Stimulated activated CD4-positive, alpha-beta T cell treated with anti-CD3 and anti-CD28 coated beads, Interleukin-2, amount 100 ng/mL, for 24 hours (primary cell): ENCODE measurements at regions not wholly inside any gene's neighbourhood (a gene's known extent, or its start where the extent isn't known, plus 50 kb on each side); places are given as distances from the start of the nearest gene placed in this dataset.
A peak's percentile ranks its signal among the peaks of the same experiment; 100 is the strongest.
"Not testable (repeated sequence)": the region's sequence is repeated elsewhere in the genome, so short reads cannot be mapped to it uniquely, and the experiment has no call there.

Experiments used
- DNase-seq, 2 donors: peaks; one replicate each; pipeline ENCODE4 v3.0.0-alpha.2; 2020

- DNase-seq = not testable (repeated sequence)
Observed at GRCh38 chr2:7657526-7657925, 740.3 kb downstream of the RNF144A start.

GRCh38 chr2:7658486-7658885 is 741.3 kb downstream of the RNF144A start:
- no peak for DNase-seq

DNA sequence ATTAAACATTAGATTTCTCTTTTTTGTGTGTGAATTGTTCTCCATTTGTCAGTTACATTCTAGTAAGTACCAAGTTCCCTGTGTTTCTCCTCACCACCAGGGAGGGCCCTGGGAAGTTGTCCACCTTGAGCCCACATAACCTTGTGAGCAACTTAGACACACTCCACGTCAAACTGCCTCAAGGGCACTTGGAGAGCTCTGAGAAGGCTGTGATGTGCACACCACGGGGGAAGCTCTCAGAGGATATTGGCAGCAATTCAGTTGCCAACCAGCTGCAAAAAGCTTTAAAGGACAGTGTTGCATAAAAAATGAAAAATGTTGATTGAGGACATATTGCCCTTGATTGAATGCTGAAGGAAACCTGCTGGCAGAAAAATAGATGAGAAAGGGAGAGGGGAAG is 743.6 kb downstream of the RNF144A start:
- DNase-seq = no peak

GRCh38 chr2:7661502-7661901 is 744.3 kb downstream of the RNF144A start:
- no peak for DNase-seq

- no peak for DNase-seq
Observed at GRCh38 chr2:7665880-7666279, 748.7 kb downstream of the RNF144A start.

DNA sequence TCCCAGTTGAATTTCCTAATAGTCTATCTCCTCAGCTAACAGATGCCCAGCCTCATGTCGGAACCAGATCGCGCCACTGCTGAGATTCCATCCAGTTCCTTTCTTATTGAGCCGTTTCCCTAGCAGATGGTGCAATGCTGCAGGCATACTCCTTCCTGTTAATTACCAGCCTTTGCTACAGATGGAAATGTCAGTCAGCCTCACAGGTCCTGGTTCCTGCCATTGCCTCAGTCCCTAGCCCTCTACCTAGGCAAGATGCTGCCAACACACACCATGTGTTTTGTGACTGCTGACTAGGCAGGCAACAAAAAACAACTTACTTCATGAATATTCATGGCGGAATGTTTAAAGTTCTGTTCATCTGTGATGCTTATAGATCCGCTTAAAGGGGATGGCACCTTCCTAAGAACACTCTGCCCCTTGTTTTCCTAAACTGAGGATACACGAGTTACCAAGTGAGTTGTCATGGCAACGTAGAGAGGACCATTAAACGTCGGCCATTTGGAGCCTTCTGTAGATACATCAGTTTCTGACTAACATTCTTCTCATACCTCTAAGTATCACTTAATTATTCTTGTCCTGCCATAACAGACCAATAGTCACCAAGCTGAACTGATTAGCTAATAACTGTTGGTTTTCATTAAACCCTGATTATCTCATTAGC is 749.5 kb downstream of the RNF144A start:
- DNase-seq = no peak

GRCh38 chr2:7667260-7667757 is 750.1 kb downstream of the RNF144A start:
- DNase-seq = no peak

DNA sequence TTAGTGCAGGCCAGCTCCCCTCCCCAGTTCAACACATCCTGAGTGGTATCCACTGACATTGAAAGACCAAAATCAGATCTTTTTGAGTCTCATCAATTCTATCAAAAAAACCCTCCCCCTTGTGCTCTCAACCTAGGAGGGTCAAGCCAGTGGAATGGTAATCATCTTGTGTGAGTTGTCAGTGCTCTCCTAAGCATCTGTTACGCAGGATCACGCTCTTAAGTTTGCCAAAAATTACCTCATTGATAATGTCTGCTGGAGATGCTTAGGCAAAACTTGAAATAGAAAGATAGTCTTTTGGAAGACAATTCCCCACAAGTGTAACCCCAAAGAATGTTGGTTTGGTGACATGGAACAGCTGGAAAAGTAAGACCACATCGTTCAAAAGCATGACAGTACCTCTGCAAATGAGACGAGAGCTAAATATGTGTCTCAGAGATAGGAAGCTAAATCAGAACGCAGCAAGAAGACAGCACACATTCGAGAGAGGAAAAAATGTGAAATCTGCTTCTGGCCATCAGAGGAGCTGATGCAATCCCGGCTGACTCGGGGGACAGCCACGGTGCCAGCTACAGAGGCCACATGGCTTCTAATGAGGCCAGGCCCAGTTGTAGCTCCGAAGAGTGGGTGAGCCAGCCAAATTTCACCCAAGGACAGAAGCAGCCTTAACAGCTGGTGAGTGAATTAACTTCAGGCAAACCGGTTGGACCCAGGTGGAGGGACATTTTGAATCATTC is 753.9 kb downstream of the RNF144A start:
- no peak for DNase-seq

DNA sequence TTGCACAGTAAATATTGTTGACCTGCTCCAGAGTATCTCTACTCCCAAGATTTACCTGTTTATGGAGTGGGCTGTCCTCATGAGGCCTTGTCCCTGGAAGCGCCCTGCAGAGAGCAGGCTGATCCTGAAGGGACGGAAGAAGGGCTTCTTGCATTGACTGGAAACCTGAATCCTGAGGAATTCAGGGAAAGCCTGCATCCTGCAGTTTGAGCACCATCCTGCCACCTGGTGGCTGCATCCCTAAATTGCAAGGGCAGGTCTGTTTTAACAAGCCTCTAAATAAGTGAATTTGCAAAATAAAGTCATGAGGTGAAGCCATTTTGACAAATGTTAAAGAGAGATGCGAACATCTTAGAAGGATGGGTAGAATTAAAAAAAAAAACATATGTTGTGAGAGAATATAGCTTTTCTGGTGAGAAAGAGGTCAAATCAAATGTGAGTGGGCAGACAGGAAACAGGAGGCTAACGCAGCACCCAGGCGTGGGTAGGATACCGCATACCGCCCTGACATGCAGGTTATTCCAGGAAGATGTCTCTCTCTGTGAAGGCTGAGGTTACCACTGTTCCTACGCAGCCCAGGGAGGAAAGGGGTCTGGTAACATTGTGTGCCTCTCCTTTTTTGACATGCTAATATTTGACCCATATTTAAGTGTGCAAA is 754.9 kb downstream of the RNF144A start:
- DNase-seq = peak; percentile 56 to 75

DNA sequence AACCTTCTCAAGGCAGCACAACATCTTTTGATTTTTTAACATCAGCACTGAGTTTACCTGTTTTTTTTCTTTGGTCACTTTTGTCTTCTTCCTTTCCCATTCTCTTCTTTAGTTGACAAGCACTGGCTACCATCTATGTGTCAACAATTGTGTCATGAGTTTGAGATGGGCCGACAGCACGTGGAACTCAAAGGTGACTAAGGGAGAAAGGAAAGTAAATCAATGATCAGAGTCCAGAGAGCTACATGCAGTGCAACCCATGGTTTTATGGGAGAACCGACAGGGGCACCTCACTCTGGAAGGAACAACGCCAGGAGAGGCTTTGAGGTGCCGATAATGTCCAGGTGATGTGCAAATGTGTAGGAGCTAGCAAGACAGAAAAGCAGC is 755.5 kb downstream of the RNF144A start:
- no peak for DNase-seq

DNA sequence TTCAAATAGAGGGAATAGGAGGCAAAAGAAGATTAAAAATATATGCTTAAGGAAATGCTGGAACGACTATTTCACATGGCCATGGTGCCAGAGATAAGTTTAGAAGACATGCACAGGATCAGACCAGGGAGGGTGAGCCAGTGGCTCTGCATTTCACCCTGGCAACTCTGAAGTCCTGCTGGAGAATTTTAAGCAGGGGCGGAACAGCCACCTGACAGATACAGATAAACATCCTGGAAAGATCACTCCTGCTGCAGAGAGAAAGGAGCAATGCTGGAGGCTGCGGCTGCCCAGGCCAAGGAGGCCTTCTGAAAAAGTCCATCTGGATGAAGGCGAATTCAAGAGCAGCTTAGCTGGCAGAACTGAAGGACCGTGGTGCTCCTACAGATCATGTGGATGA is 755.9 kb downstream of the RNF144A start:
- DNase-seq = no peak

DNA sequence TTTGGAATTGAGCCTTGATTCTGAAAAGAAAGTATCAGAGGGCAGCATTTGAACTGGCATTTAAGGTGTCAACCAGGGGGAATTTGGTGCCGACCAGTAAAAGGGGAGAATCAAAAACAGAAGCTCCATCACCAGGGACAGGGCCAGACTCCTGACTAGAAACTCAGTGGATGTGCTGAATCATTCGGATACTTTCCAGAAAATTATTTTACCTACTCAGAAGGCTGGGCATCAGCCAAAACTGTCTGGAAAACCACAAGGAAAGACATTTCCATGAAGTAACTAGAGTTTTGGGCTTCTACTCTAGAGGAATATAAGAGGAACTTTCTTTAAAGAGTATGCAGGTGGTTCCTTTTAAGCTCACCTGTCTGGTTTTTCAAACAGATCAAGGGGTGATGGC is 756.6 kb downstream of the RNF144A start:
- no peak for DNase-seq

DNA sequence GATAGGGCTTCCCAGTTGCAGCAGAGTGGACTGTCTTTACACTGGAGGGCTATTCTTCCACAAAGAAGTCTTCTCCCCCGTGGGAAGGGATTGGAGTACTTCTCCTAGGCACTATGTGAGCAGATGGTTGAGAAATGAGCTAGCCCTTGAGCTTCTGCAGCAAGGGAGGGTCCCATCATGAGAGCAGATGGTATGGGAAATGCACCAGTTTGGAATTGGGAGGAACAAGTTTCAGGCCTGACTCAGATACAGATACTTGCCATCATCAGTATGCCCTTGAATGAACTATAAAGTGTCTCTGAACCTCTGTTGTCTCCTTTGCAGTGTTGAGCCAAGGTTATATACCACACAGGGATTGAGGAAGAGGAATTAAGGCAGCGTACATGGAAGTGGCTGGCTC is 757.4 kb downstream of the RNF144A start:
- no peak for DNase-seq

GRCh38 chr2:7676714-7677113 is 759.5 kb downstream of the RNF144A start:
- no peak for DNase-seq

DNA sequence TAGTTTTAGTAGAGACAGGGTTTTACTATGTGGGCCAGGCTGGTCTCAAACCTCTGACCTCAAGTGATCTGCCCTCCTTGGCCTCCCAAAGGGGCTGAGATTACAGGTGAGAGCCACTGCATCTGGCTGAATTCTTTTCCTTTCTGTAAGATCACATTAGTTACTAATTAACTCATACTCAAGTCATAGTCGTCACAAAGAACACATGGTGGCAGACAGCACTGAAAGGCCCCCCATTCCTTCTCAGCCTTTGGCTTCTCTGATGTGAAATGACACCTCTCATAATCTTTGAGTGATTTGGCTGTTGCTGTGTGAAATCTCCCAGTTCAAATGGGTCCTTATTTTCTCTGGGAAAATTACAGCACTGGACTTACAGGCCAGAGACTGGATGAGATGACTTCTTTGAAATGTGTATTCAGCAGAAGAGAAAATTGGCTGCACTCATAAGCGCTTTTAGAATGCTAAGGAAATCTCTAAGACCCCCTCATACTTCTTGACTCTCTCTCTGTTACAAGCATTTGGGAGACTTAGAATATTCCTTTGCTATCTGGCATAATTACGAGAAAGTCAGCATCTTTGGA is 764.8 kb downstream of the RNF144A start:
- DNase-seq = no peak

DNA sequence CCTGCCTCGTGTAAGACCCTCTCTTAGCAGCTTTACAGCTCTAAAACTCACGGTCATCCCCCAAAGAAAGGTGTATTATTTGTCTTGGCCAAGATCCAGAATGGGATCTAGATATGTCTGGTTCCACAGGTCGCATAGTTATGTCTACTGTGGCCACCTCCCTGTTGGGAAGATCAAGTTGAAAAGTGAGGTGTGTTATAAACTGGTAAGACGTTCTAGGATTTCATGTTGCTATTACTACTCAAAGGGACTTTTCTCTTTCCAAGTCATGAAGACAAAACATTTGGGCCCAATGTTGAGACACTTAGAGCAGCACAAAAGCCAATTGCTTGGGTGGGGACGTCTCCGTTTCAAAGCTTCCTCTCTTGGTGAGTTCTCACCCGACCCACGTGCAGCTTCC is 766.0 kb downstream of the RNF144A start:
- no peak for DNase-seq

DNA sequence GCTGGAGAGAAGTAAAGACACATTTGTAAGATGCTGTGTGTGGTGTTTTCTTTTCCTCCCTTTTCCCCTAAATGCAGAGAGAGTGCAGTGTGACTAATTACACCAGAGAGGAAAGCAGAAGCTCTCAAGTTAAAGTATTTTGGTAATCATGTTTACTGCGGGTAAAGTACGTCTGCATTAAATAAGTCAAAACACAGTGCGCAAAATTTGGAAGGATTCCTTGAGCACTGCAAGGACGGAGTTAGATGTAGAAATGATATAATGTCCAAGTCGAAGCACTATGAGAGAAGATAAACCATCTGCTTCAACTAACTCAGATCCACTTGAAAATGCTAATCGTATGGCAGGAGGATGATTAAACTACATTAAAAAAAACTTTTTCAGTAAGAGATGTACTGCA is 766.5 kb downstream of the RNF144A start:
- no peak for DNase-seq

DNA sequence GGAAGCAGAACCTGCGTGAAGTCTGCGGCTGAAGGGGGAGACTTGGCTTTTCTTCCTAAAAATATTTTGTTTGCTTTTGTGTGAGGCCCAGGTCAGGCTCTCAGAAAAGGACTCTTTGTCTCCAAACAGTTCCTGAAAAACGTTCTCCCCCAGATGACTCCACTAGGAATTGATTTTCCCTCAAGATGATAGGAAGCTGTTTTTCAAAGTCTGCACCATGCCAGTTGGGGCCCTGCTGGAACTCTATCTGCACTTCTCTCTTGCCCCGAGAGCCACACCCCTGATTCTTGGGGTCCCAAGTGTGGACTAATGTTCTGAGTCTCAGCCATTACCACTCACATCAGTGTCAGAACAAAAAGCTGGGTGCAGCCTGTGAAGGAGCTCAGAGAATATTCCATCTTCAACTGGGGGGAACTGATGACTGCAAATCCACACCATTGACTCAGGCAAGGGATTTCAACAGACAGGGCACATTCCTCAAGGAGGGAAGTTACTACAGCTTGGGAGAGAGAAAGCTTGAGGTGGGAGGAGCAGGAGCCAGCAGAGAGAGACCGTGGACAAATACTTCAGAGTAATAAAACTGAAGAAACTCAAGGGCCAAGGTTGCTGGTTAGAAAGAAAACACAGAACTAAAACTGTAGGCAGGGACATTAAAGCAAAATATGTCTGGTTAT is 768.3 kb downstream of the RNF144A start:
- DNase-seq = no peak

GRCh38 chr2:7686016-7686385 is 768.8 kb downstream of the RNF144A start:
- no peak for DNase-seq

GRCh38 chr2:7691961-7692656 is 774.9 kb downstream of the RNF144A start:
- no peak for DNase-seq

DNA sequence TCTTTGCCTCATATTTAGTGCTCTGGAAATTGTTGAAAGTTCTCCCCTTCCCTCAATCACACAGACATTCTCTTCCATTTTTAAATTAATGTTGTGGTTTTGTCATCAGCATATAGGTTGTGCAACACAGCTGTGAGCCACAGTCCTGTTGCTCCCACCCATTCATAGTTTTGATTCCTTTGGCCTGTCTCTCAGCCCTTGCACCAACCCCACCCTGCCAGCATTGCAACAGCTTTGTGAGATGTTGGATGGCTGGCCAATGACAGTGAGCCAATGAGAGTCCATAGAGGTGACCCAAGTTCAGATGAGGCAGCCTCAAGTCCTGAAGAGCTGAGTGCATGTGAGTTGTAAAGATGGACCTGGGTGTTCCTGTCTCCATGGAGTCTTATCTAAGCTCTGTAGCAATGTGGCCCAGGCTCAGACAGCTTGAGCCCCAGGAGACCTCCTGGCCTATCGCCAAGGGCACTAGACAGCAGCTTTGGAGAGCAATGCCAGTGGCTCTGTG is 775.5 kb downstream of the RNF144A start:
- DNase-seq = no peak
